Naive thymus-derived CD4-positive, alpha-beta T cell (primary cell): ENCODE measurements at regions not wholly inside any gene's neighbourhood (a gene's known extent, or its start where the extent isn't known, plus 50 kb on each side); places are given as distances from the start of the nearest gene placed in this dataset.

Experiments used
- ATAC-seq: fragments of 150-1000 bp; cut with Tn5 transposase; 2 replicates; pipeline ENCODE4 v1.10.0; 2021; ENCODE audit warnings: mild to moderate bottlenecking, moderate library complexity
- CTCF ChIA-PET: fragments of 350-600 bp; sonication (Branson Sonifier 250); formaldehyde crosslinking; loops from one replicate; lab custom pipeline; 2021; ENCODE audit warnings: antibody characterized with exemption; lab: Charles Lee
- POLR2A ChIA-PET: fragments of 350-600 bp; sonication (Branson Sonifier 250); formaldehyde crosslinking; loops from one replicate; lab custom pipeline; 2021; ENCODE audit warnings: antibody characterized with exemption, inconsistent platforms; lab: Charles Lee
- DNase-seq, 9 donors: peaks; one replicate each; pipeline versions ENCODE4 v3.0.0 to v3.0.0-alpha.2; 2020 to 2022; ENCODE audit warnings: mixed read lengths in 1 of 9
- H3K27ac ChIP-seq: one replicate; pipeline ENCODE4 v1.7.0; 2013; ENCODE audit warnings: mild to moderate bottlenecking, low read depth, low read length, moderate library complexity
- H3K27me3 ChIP-seq, 2 donors: one replicate each; pipeline ENCODE4 v1.7.0; 2013; ENCODE audit warnings: low read length in 2 of 2, mild to moderate bottlenecking in 2 of 2, moderate library complexity in 2 of 2; ENCODE audit not compliant: control insufficient read depth in 2 of 2, insufficient read depth in 2 of 2
- H3K36me3 ChIP-seq, 3 experiments: 1 replicate in 2 of 3; 2 replicates in 1 of 3; pipeline ENCODE4 v1.7.0; 2013; ENCODE audit warnings: low read length in 3 of 3, mild to moderate bottlenecking in 3 of 3, moderate library complexity in 1 of 3; ENCODE audit not compliant: insufficient read depth in 3 of 3, control insufficient read depth in 2 of 3
- H3K4me1 ChIP-seq, 2 donors: one replicate each; pipeline ENCODE4 v1.7.0; 2013; ENCODE audit warnings: low read length in 2 of 2, mild to moderate bottlenecking in 2 of 2, moderate library complexity in 1 of 2; ENCODE audit not compliant: control insufficient read depth in 2 of 2, insufficient read depth in 2 of 2
- H3K4me3 ChIP-seq: 2 replicates; pipeline ENCODE4 v1.7.0; 2013; ENCODE audit warnings: mild to moderate bottlenecking, low read length
- H3K9me3 ChIP-seq, 3 experiments: 1 replicate in 2 of 3; 2 replicates in 1 of 3; pipeline ENCODE4 v1.7.0; 2013; ENCODE audit warnings: low read length in 3 of 3; ENCODE audit not compliant: control insufficient read depth in 2 of 3
- H3K27ac Mint-ChIP-seq, 9 donors: one replicate each; pipeline ENCODE4 v1.8.0; 2020 to 2022; ENCODE audit warnings: mixed read lengths in 9 of 9, mild to moderate bottlenecking in 8 of 9, moderate library complexity in 5 of 9, inconsistent platforms in 2 of 9
- H3K27me3 Mint-ChIP-seq, 5 donors: one replicate each; pipeline ENCODE4 v1.8.0; 2021 to 2022; ENCODE audit warnings: mixed read lengths in 5 of 5, mild to moderate bottlenecking in 1 of 5
- H3K36me3 Mint-ChIP-seq, 5 donors: one replicate each; pipeline ENCODE4 v1.8.0; 2020 to 2022; ENCODE audit warnings: mixed read lengths in 5 of 5, mild to moderate bottlenecking in 3 of 5, inconsistent platforms in 1 of 5
- H3K4me1 Mint-ChIP-seq, 7 donors: one replicate each; pipeline ENCODE4 v1.8.0; 2020 to 2022; ENCODE audit warnings: mixed read lengths in 7 of 7, mild to moderate bottlenecking in 3 of 7, inconsistent platforms in 1 of 7
- H3K4me3 Mint-ChIP-seq, 10 donors: one replicate each; pipeline ENCODE4 v1.8.0; 2020 to 2022; ENCODE audit warnings: mild to moderate bottlenecking in 10 of 10, mixed read lengths in 10 of 10, moderate library complexity in 6 of 10, inconsistent platforms in 2 of 10
- H3K9me3 Mint-ChIP-seq, 11 donors: one replicate each; pipeline ENCODE4 v1.8.0; 2020 to 2022; ENCODE audit warnings: mixed read lengths in 11 of 11, mild to moderate bottlenecking in 4 of 11, inconsistent platforms in 1 of 11, moderate library complexity in 1 of 11
- intact Hi-C, 2 donors: fragments of 100-400 bp; cut with micrococcal nuclease; formaldehyde crosslinking; loops; one replicate each; pipeline ENCODE4 v1.15.1; 2023

DNA sequence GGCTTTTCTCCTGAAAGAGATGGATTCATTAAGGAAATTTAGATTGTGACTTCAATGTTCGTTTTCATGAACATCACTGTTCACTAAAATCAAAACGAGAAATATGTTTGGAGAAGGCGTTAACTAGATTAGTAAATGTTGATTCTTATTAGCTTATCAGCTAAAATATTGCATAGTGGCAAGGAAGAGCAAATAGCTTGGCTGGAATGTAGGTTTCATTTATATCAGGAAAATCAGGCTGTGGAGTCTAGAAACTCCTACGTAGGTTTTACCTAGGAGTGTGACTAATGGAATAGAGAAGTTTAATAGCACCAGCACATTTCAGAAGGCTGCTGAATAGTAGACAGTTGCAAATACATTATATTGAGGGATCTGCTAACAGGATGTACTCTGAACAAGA lies 344.9 kb downstream of the LIG4 start:
- Mint-ChIP-seq H3K27me3 (peaks cover 19 to 46% (median 35%) of the 10 kb centered on the region in 5 donors), H3K9me3 (peaks cover 0 to 6% (median under 1%) of the 10 kb centered on the region in 11 donors)
- CTCF ChIA-PET = no interaction called here

DNA sequence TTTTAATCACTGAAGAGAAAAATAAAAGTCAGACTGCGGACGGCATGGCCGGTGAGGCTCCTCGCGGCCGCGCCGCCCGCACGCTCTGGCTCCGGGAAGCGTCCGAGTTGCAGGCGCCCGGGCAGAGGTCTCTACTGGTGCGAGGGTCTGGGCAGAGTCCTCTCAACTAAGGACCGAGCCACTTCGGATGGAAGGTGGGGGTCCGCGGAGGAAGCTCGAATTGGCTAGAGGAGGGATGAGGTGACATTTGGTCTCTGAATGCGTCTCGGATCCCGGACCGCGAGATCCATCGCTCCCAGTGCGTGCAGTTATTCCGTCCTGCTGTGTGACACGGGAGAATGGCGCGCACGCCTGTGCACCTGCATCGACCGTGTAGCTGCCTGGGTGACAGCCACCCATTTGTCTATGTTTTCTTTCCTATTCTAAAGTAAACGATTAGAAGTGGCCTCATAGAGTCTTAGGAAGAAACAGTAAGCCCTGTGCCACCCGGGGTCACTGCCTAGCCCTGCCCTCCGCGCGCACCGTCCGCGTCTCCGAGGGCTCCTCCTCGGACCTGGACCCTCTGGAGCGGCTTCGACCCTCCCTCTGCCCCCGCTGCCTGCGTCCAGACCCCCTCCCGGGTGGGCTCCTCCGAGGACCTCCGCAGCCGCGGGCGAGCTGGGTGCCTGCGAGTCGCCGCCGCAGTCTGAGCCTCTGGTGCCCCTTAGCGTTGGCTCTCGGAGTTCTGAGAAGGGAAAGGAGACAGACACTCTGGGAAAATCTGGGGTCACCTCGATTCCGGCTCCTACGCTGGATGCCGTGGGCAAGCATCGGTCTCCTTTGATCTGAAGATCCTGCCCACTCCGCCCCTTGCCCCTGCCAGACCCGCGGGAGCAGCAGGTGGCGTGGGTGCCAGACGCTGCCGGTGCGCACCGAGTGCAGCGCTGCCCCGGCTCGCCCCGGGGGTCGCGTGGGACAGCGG lies 347.4 kb downstream of the LIG4 start:
- H3K4me1 Mint-ChIP-seq = peaks cover 0 to 24% (median 15%) of the 10 kb centered on the region in 7 donors
- peaks cover 2 to 28% (median 12%) of the 10 kb centered on the region in 11 donors for H3K9me3 Mint-ChIP-seq
- CTCF ChIA-PET = no interaction called here
- H3K27ac Mint-ChIP-seq = no peak overlapping the region
- peaks cover 42 to 65% (median 50%) of the 10 kb centered on the region in 5 donors for H3K27me3 Mint-ChIP-seq
- POLR2A ChIA-PET = no interaction called here
- Histone ChIP-seq H3K27me3 (peaks cover 0 to 10% of the 10 kb centered on the region in 2 donors), H3K27ac (no peak overlapping the region), H3K36me3 (no peaks in the 10 kb centered on the region), H3K4me1 (no peaks in the 10 kb centered on the region), H3K4me3 (no peak overlapping the region), H3K9me3 (no peaks in the 10 kb centered on the region)
- ATAC-seq = no peak
- DNase-seq = no peak
- peaks cover 0 to 13% (median 0%) of the 10 kb centered on the region in 5 donors for H3K36me3 Mint-ChIP-seq
- intact Hi-C loops = no loop called here
- peak overlapping the region in 7 of 10 donors; percentile 29 to 70 (median 60) for H3K4me3 Mint-ChIP-seq

More for the DNA sequence above, 344.9 kb downstream of the LIG4 start:
- no peak for ATAC-seq
- POLR2A ChIA-PET = no interaction called here
- no peak overlapping the region for H3K4me3 Mint-ChIP-seq
- Histone ChIP-seq H3K36me3 (no peaks in the 10 kb centered on the region), H3K4me3 (no peak overlapping the region), H3K4me1 (no peaks in the 10 kb centered on the region), H3K27ac (no peak overlapping the region), H3K27me3 (no peaks in the 10 kb centered on the region), H3K9me3 (no peaks in the 10 kb centered on the region)
- no peak overlapping the region for H3K27ac Mint-ChIP-seq
- intact Hi-C loops = no loop called here
- H3K36me3 Mint-ChIP-seq = no peaks in the 10 kb centered on the region
- no peak for DNase-seq
- H3K4me1 Mint-ChIP-seq = peaks cover 0 to 15% (median 8%) of the 10 kb centered on the region in 7 donors

DNA sequence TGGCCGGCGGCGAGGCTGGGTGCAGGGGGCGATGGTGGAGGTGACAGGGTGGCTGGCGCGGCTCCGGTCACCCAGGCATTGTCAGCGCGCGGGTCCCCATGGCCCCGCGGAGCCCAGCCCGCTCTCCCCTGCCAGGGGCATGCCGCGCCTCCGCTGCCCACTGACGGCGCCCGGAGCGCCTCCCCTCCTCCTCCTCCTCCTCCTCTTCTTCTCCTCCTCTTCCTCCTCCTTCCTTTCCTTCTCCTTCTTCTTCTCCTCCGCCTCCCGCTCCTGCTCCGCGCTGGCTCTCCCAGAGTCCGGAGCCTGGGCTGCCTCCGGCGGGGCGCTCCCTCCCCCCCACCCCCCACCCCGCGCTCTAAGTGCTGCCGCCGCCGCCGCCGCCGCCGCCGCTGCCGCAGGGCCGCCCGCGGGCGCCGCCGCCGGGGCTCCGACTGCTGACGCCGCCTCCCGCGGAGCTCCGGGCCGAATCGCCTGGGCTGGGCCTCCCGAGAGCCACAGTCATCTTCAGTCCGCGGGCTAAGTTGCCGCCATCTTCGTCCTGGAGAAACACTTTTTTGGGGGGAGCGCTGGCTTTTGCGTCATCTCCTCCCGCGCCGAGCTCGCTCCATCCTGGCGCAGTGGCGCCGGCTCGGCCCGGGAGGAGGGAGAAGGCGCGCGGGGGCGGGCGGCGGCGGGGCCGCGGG lies 348.3 kb downstream of the LIG4 start:
- no peak for ATAC-seq
- no peak overlapping the region for H3K27ac ChIP-seq
- no peak overlapping the region for H3K27ac Mint-ChIP-seq
- peaks cover 42 to 65% (median 50%) of the 10 kb centered on the region in 5 donors for H3K27me3 Mint-ChIP-seq
- no peaks in the 10 kb centered on the region for H3K9me3 ChIP-seq
- H3K4me1 ChIP-seq = no peaks in the 10 kb centered on the region
- peaks cover 0 to 13% (median 0%) of the 10 kb centered on the region in 5 donors for H3K36me3 Mint-ChIP-seq
- POLR2A ChIA-PET = no interaction called here
- intact Hi-C loops = no loop called here
- peaks cover 0 to 24% (median 15%) of the 10 kb centered on the region in 7 donors for H3K4me1 Mint-ChIP-seq
- no peak overlapping the region for H3K4me3 ChIP-seq
- peaks cover 0 to 10% of the 10 kb centered on the region in 2 donors for H3K27me3 ChIP-seq
- peak overlapping the region in 5 of 10 donors; percentile 51 to 74 (median 62) for H3K4me3 Mint-ChIP-seq
- H3K36me3 ChIP-seq = no peaks in the 10 kb centered on the region
- peaks cover 2 to 28% (median 12%) of the 10 kb centered on the region in 11 donors for H3K9me3 Mint-ChIP-seq
- no peak for DNase-seq
- CTCF ChIA-PET = no interaction called here

- peaks cover 0 to 24% (median 15%) of the 10 kb centered on the region in 7 donors for H3K4me1 Mint-ChIP-seq
- H3K27ac Mint-ChIP-seq = no peak overlapping the region
- peaks cover 0 to 13% (median 0%) of the 10 kb centered on the region in 5 donors for H3K36me3 Mint-ChIP-seq
Observed at GRCh38 chr13:107866032-107866940, 349.1 kb downstream of the LIG4 start.

DNA sequence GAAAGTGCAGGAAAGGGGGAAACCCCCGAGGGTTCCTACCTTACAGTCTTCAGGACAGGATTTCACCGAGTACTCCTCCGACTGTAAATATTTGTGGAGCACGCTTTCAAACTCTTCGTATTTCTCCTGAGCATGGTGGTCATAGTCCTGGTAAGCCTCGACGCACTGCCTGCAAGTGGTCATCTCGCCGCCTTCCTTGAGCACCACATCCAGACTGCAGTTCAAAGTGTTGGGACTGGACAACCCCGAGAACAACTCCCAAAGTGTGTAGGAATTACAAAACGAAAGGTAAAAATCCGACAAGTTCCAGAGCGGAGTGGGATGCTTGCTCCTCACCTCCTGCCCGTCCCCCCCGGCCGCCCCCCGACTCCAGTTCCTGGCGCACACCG lies 349.7 kb downstream of the LIG4 start:
- Histone ChIP-seq H3K36me3 (no peaks in the 10 kb centered on the region), H3K27me3 (peaks cover 0 to 10% of the 10 kb centered on the region in 2 donors), H3K4me1 (no peaks in the 10 kb centered on the region), H3K4me3 (no peak overlapping the region), H3K9me3 (no peaks in the 10 kb centered on the region), H3K27ac (no peak overlapping the region)
- peaks cover 0 to 24% (median 15%) of the 10 kb centered on the region in 7 donors for H3K4me1 Mint-ChIP-seq
- peaks cover 0 to 13% (median 0%) of the 10 kb centered on the region in 5 donors for H3K36me3 Mint-ChIP-seq
- H3K27me3 Mint-ChIP-seq = peaks cover 37 to 59% (median 44%) of the 10 kb centered on the region in 5 donors
- DNase-seq = no peak
- POLR2A ChIA-PET = no interaction called here
- no peak for ATAC-seq
- peak overlapping the region in 6 of 10 donors; percentile 24 to 72 (median 56) for H3K4me3 Mint-ChIP-seq
- CTCF ChIA-PET = no interaction called here
- H3K27ac Mint-ChIP-seq = no peak overlapping the region
- peaks cover 2 to 28% (median 12%) of the 10 kb centered on the region in 11 donors for H3K9me3 Mint-ChIP-seq
- intact Hi-C loops = no loop called here

More at GRCh38 chr13:107866032-107866940, 349.1 kb downstream of the LIG4 start:
- Histone ChIP-seq H3K4me1 (no peaks in the 10 kb centered on the region), H3K36me3 (no peaks in the 10 kb centered on the region), H3K27ac (no peak overlapping the region), H3K4me3 (no peak overlapping the region), H3K27me3 (peaks cover 0 to 10% of the 10 kb centered on the region in 2 donors), H3K9me3 (no peaks in the 10 kb centered on the region)
- Mint-ChIP-seq H3K9me3 (peaks cover 2 to 28% (median 12%) of the 10 kb centered on the region in 11 donors), H3K27me3 (peaks cover 42 to 63% (median 50%) of the 10 kb centered on the region in 5 donors), H3K4me3 (peak overlapping the region in 6 of 10 donors; percentile 23 to 74 (median 66))
- ChIA-PET POLR2A (no interaction called here), CTCF (no interaction called here)
- intact Hi-C loops = no loop called here
- DNase-seq = no peak
- no peak for ATAC-seq

GRCh38 chr13:107865318-107865575 lies 350.1 kb downstream of the LIG4 start:
- Mint-ChIP-seq H3K4me1 (peaks cover 0 to 24% (median 15%) of the 10 kb centered on the region in 7 donors), H3K9me3 (peaks cover 2 to 28% (median 12%) of the 10 kb centered on the region in 11 donors), H3K4me3 (peak overlapping the region in 8 of 10 donors; percentile 9 to 72 (median 42)), H3K27ac (no peak overlapping the region), H3K36me3 (peaks cover 0 to 13% (median 0%) of the 10 kb centered on the region in 5 donors), H3K27me3 (peaks cover 34 to 55% (median 41%) of the 10 kb centered on the region in 5 donors)
- ATAC-seq (no peak), DNase-seq (no peak)
- no peaks in the 10 kb centered on the region for H3K4me1 ChIP-seq
- CTCF ChIA-PET = no interaction called here
- H3K4me3 ChIP-seq = no peak overlapping the region
- H3K27ac ChIP-seq = no peak overlapping the region
- H3K36me3 ChIP-seq = no peaks in the 10 kb centered on the region
- H3K9me3 ChIP-seq = no peaks in the 10 kb centered on the region
- POLR2A ChIA-PET = no interaction called here
- intact Hi-C loops = no loop called here
- peaks cover 0 to 10% of the 10 kb centered on the region in 2 donors for H3K27me3 ChIP-seq
